Skeletal muscle satellite cell (primary cell): ENCODE measurements at regions not wholly inside any gene's neighbourhood (a gene's known extent, or its start where the extent isn't known, plus 50 kb on each side); places are given as distances from the start of the nearest gene placed in this dataset.
"Not testable (repeated sequence)": the region's sequence is repeated elsewhere in the genome, so short reads cannot be mapped to it uniquely, and the experiment has no call there.

Source experiments
- H3K27me3 ChIP-seq: 2 replicates; pipeline ENCODE4 v1.7.0; 2013; ENCODE audit warnings: low read length; ENCODE audit not compliant: control insufficient read depth, insufficient read depth
- H3K36me3 ChIP-seq: 2 replicates; pipeline ENCODE4 v1.7.0; 2013; ENCODE audit warnings: mild to moderate bottlenecking, control low read depth, low read length; ENCODE audit not compliant: insufficient read depth
- H3K4me1 ChIP-seq: 2 replicates; pipeline ENCODE4 v1.7.0; 2013; ENCODE audit warnings: low read length; ENCODE audit not compliant: control insufficient read depth, insufficient read depth
- H3K4me2 ChIP-seq: 2 replicates; pipeline ENCODE4 v1.7.0; 2013; ENCODE audit warnings: mild to moderate bottlenecking, low read length
- H3K4me3 ChIP-seq: 2 replicates; pipeline ENCODE4 v1.7.0; 2013; ENCODE audit warnings: low read length
- H3K9ac ChIP-seq: 2 replicates; pipeline ENCODE4 v1.7.0; 2013; ENCODE audit warnings: mild to moderate bottlenecking, low read depth, low read length, moderate library complexity
- H3K9me3 ChIP-seq: replicated peaks from 2 replicates; pipeline ENCODE4 v1.7.0; 2013; ENCODE audit warnings: mild to moderate bottlenecking, control low read depth, low read length

GRCh38 chr14:21868442-21869046, 194.9 kb upstream of the OR4E1 start:
- no peak overlapping the region for H3K9ac ChIP-seq
- H3K4me1 ChIP-seq, result no peaks in the 10 kb centered on the region
- H3K9me3 ChIP-seq, result no peaks in the 10 kb centered on the region
- no peaks in the 10 kb centered on the region for H3K27me3 ChIP-seq
- H3K4me2 ChIP-seq, result no peak overlapping the region
- H3K36me3 ChIP-seq, result no peaks in the 10 kb centered on the region
- no peak overlapping the region for H3K4me3 ChIP-seq

- no peak overlapping the region for H3K4me3 ChIP-seq
- no peaks in the 10 kb centered on the region for H3K9me3 ChIP-seq
- H3K9ac ChIP-seq, result no peak overlapping the region
- no peak overlapping the region for H3K4me2 ChIP-seq
- no peaks in the 10 kb centered on the region for H3K4me1 ChIP-seq
- no peaks in the 10 kb centered on the region for H3K27me3 ChIP-seq
- H3K36me3 ChIP-seq, result no peaks in the 10 kb centered on the region
These were observed 193.9 kb upstream of the OR4E1 start for GRCh38 chr14:21867541-21867940.

GRCh38 chr14:21866479-21866878, 192.9 kb upstream of the OR4E1 start:
- H3K4me3 ChIP-seq, result no peak overlapping the region
- H3K9ac ChIP-seq, result no peak overlapping the region
- no peaks in the 10 kb centered on the region for H3K9me3 ChIP-seq
- no peaks in the 10 kb centered on the region for H3K36me3 ChIP-seq
- H3K27me3 ChIP-seq, result no peaks in the 10 kb centered on the region
- H3K4me1 ChIP-seq, result no peaks in the 10 kb centered on the region
- H3K4me2 ChIP-seq, result no peak overlapping the region

- Histone ChIP-seq H3K36me3 (no peaks in the 10 kb centered on the region), H3K4me3 (no peak overlapping the region), H3K27me3 (no peaks in the 10 kb centered on the region), H3K9me3 (no peaks in the 10 kb centered on the region), H3K4me2 (no peak overlapping the region), H3K9ac (no peak overlapping the region), H3K4me1 (no peaks in the 10 kb centered on the region)
These were observed 189.7 kb upstream of the OR4E1 start for GRCh38 chr14:21863289-21863688.

GRCh38 chr14:21861153-21861552, 187.5 kb upstream of the OR4E1 start:
- Histone ChIP-seq H3K27me3 (no peaks in the 10 kb centered on the region), H3K4me2 (no peak overlapping the region), H3K9me3 (no peaks in the 10 kb centered on the region), H3K4me3 (no peak overlapping the region), H3K9ac (no peak overlapping the region), H3K4me1 (no peaks in the 10 kb centered on the region), H3K36me3 (no peaks in the 10 kb centered on the region)

GRCh38 chr14:21860172-21860571, 186.6 kb upstream of the OR4E1 start:
- Histone ChIP-seq H3K4me1 (no peaks in the 10 kb centered on the region), H3K27me3 (no peaks in the 10 kb centered on the region), H3K9ac (no peak overlapping the region), H3K4me3 (no peak overlapping the region), H3K4me2 (no peak overlapping the region), H3K9me3 (no peaks in the 10 kb centered on the region), H3K36me3 (no peaks in the 10 kb centered on the region)

GRCh38 chr14:21852775-21853174, 179.2 kb upstream of the OR4E1 start:
- H3K4me3 ChIP-seq, result no peak overlapping the region
- H3K9me3 ChIP-seq, result no peaks in the 10 kb centered on the region
- H3K4me1 ChIP-seq, result no peaks in the 10 kb centered on the region
- H3K9ac ChIP-seq, result no peak overlapping the region
- H3K27me3 ChIP-seq, result no peaks in the 10 kb centered on the region
- no peaks in the 10 kb centered on the region for H3K36me3 ChIP-seq
- no peak overlapping the region for H3K4me2 ChIP-seq

GRCh38 chr14:21852061-21852664, 178.5 kb upstream of the OR4E1 start:
- Histone ChIP-seq H3K9ac (no peak overlapping the region), H3K4me3 (no peak overlapping the region), H3K27me3 (no peaks in the 10 kb centered on the region), H3K36me3 (no peaks in the 10 kb centered on the region), H3K4me1 (no peaks in the 10 kb centered on the region), H3K4me2 (no peak overlapping the region), H3K9me3 (no peaks in the 10 kb centered on the region)

- not testable (repeated sequence) for H3K27me3 ChIP-seq, H3K9me3 ChIP-seq, H3K4me1 ChIP-seq, H3K4me3 ChIP-seq, H3K36me3 ChIP-seq, H3K4me2 ChIP-seq, H3K9ac ChIP-seq
These were observed 173.3 kb upstream of the OR4E1 start for GRCh38 chr14:21846902-21847301.

GRCh38 chr14:21846227-21846885, 172.7 kb upstream of the OR4E1 start:
- H3K4me3 ChIP-seq, result no peak overlapping the region
- H3K9ac ChIP-seq, result no peak overlapping the region
- no peaks in the 10 kb centered on the region for H3K9me3 ChIP-seq
- H3K27me3 ChIP-seq, result no peaks in the 10 kb centered on the region
- no peaks in the 10 kb centered on the region for H3K4me1 ChIP-seq
- H3K4me2 ChIP-seq, result no peak overlapping the region
- H3K36me3 ChIP-seq, result no peaks in the 10 kb centered on the region

GRCh38 chr14:21840765-21841164, 167.1 kb upstream of the OR4E1 start:
- Histone ChIP-seq H3K4me2 (no peak overlapping the region), H3K9me3 (no peaks in the 10 kb centered on the region), H3K9ac (no peak overlapping the region), H3K4me1 (no peaks in the 10 kb centered on the region), H3K4me3 (no peak overlapping the region), H3K36me3 (no peaks in the 10 kb centered on the region), H3K27me3 (no peaks in the 10 kb centered on the region)

- Histone ChIP-seq H3K9ac (no peak overlapping the region), H3K36me3 (no peaks in the 10 kb centered on the region), H3K4me1 (no peaks in the 10 kb centered on the region), H3K9me3 (no peaks in the 10 kb centered on the region), H3K4me2 (no peak overlapping the region), H3K27me3 (no peaks in the 10 kb centered on the region), H3K4me3 (no peak overlapping the region)
These were observed 160.2 kb upstream of the OR4E1 start for GRCh38 chr14:21833836-21834235.
